NCI-H460 (cell line): ENCODE measurements at regions not wholly inside any gene's neighbourhood (a gene's known extent, or its start where the extent isn't known, plus 50 kb on each side); places are given as distances from the start of the nearest gene placed in this dataset.
"Not testable (repeated sequence)": the region's sequence is repeated elsewhere in the genome, so short reads cannot be mapped to it uniquely, and the experiment has no call there.

Experiments
- DNase-seq: peaks from one replicate; pipeline ENCODE4 v3.0.0-alpha.2; 2016; ENCODE audit warnings: low read depth; ENCODE audit errors: extremely low read depth

DNA sequence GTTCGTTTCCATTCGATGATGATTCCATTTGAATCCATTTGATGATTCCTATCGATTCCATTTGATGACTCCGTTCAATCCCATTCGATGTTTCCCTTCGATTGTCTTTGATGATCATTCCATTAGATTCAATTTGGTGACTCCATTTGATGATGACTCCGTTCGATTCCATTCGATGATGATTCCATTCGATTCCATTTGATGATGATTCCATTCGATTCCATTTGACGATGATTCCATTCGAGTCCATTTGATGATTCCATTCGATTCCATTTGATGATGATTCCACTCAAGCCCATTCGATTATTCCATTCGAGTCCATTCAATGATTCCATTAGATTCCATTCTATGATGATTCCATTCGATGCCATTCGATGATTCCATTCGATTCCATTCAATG, 2730.6 kb downstream of the RPIA start:
- DNase-seq: not testable (repeated sequence)

DNA sequence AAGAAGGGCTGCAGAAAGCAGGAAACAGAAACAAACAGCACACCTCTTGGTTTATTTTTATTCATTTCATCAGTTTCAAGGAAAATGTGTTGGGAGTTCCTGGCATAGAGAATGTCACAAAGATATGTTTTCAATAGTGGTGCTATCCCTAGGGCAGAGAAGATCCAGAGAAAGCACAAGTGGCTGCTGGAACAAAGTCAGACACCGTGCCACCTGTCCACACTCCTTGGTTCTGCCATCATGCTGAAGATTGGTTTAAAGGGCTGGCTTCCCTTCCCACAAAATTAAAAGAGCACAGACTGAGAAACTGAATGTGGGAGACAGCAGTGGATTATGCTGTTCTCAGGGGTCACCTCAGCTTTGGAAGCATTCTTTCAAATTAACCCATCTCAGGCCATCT, 2735.7 kb downstream of the RPIA start:
- not testable (repeated sequence) for DNase-seq

DNA sequence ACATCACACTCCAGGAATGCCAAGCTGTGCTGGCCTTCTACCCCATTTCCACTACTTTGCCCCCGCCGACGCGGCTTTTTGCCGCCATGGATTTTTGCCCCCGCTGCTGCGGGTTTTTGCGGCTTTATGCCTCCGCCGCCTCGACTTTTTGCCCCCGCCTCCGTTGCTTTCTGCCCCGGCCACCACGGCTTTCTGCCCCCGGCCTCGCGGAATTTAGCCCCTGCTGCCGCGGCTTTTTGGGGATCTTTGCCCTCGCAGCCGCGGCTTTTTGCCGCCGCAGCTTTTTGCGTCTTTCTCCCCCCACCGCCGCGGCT, 2750.4 kb downstream of the RPIA start:
- not testable (repeated sequence) for DNase-seq

DNA sequence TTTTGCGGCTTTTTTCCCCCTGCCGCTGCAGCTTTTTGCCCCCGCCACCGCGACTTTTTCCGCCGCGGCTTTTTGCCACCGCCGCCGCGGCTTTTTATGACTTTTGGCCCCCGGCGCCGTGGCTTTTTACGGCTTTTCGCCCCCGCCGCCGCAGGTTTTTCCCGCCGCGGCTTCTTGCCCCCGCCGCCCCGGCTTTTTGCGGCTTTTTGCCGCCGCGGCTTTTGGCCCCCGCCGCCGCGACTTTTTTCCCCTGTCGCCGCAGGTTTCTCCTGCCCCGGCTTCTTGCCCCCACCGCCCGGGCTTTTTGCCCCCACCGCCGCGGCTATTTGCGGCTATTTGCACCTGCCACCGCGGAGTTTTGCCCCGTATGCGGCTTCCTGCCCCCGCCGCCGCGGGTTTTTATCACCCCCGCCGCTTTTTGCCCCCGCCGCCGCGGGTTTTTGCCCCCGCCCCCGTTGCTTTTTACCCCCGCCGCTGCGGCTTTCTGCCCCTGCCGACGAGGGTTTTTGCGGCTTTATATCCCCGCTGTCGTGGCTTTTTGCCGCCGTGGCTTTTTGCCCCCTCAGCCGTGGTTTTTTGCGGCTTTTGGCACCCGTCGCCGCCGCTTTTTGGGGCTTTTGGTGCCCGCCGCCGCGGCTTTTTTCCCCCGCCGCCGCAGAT, 2750.9 kb downstream of the RPIA start:
- DNase-seq: no peak

DNA sequence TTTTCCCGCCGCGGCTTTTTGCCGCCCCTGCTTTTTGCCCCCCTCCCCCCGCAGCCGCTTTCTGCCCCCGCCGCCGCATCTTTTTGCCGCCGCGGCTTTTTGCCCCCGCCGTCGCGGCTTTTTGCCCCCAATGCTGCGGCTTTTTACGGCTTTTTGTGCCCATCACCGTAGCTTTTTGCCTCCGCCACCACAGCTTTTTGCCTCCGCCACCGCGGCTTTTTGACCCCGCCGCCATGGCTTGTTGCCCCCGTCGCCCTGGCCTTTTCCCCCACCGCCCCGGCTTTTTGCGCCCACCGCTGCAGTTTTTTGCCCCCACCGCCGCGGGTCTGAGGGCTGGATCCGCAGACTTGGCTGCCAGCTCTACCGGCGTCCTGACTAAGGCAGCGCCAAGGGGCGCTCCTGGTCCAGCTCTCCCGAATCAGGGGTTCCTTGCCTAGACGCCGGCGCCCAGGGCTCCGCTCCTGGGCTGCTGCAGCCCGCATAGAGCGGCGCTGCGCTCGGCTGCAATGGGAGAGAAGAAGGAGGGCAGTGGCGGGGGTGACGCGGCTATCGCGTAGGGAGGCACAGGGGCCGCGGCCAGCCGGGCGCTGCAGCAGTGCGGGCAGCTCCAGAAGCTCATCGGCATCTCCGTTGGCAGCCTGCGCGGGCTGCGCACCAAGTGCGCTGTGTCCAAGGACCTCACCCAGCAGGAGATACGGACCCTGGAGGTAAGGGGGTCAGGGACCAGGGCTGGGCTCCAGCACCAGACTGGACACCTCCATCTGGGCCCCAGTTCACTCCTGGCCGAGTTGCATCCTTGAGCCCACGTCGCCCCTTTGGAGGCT, 2751.6 kb downstream of the RPIA start:
- DNase-seq: not testable (repeated sequence)

DNA sequence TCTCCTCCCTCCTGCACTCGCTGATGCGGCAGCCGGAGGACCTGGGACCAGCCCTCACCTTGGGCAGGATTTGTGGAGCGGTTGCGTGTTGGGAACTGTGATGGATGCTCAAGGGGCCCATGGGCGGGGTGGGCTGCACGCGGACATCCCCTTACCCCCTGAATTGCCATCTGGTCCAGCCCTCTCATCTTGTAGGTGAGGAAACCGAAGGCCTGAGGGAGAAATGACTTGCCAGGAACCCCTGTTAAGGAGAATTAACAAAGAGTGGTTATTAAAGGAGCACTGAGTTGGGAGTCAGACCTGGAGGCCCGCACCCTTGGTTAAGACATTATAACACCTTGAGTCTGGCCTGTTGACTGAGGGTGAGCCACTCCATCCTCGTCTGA, 2752.2 kb downstream of the RPIA start:
- not testable (repeated sequence) for DNase-seq

DNA sequence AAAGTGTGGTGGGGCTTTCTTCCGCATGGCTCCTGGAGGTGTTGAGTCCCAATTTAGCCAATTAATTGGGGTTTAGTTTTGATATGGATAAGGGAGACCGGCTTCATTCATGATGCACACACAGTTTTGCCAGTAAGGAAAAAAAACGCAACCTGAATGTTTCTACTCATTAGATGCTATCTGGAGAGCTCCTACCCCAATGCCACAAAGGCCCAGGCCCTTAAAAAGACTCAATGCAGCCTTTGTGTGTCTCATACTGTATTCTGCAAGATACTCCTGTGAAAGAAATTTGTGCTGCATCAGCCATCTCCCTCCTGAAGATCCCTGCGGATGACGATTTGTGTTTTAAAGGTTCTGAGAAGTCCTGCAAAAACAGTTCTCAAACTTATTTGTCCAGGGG, 2754.2 kb downstream of the RPIA start:
- DNase-seq: not testable (repeated sequence)

DNA sequence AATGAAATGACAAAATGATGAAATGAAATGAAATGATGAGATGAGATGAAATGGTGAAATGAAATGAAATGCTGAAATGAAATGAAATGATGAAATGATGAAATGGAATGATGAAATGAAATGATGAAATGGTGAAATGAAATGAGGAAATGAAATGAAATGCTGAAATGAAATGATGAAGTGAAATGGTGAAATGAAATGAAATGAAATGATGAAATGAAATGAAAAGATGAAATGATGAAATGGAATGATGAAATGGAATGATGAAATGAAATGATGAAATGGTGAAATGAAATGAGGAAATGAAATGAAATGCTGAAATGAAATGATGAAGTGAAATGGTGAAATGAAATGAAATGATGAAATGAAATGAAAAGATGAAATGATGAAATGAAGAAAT, 2755.0 kb downstream of the RPIA start:
- DNase-seq: not testable (repeated sequence)

DNA sequence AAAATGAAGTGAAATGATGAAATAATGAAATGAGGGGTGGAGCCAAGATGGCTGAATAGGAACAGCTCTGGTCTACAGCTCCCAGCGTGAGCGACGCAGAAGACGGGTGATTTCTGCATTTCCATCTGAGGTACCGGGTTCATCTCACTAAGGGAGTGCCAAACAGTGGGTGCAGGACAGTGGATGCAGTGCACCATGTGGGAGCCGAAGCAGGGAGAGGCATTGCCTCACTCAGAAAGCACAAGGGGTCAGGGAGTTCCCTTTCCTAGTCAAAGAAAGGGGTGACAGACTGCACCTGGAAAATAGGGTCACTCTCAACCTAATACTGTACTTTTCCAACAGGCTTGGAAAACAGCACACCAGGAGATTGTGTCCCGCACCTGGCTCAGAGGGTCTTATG, 2755.4 kb downstream of the RPIA start:
- DNase-seq: not testable (repeated sequence)

DNA sequence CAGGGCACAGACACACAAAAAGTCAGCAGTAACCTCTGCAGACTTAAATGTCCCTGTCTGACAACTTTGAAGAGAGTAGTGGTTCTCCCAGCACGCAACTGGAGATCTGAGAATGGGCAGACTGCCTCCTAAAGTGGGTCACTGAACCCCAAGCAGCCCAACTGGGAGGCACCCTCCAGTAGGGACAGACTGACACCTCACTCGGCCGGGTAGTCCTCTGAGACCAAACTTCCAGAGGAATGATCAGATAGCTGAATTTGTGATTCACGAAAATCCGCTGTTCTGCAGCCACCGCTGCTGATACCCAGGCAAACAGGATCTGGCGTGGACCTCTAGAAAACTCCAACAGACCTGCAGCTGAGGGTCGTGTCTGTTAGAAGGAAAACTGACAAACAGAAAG, 2756.0 kb downstream of the RPIA start:
- not testable (repeated sequence) for DNase-seq

DNA sequence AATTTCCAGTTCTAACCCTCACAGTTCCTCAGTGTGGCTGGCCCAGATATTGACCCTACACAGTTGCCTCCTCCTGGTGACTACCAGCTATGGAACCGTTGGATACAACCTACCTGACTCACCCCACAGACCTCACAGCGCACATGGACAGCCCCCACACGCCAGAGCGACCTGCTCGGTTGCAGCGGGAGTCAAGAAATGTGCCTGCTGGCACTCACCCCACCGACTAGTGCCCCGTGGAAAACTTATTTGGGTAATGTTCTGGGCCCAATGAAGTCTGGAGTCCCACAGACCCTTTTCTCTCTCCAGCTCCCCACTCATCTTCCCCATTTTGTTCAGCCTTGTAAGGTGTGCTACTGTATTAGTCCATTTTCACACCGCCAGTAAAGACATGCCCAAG, 2770.8 kb downstream of the RPIA start:
- not testable (repeated sequence) for DNase-seq

DNA sequence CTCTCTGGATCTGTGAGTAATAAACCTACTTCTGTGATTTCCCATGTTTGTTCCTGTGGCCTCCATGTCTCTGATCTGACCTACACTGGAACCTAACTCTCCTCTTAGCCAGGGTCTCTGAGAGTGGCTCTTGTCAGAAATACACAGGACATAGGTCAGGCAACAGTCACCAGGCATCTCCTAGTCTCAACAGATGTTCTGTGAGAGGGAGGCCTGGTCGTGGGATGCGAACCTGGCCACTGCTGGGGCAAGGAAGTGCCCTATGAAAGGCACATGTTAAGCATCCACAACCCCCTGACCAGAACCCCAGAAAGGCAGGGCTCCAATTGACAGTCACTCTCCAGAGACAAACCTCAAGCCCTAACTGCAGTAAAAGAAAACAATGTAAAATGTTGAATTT, 2771.5 kb downstream of the RPIA start:
- not testable (repeated sequence) for DNase-seq

DNA sequence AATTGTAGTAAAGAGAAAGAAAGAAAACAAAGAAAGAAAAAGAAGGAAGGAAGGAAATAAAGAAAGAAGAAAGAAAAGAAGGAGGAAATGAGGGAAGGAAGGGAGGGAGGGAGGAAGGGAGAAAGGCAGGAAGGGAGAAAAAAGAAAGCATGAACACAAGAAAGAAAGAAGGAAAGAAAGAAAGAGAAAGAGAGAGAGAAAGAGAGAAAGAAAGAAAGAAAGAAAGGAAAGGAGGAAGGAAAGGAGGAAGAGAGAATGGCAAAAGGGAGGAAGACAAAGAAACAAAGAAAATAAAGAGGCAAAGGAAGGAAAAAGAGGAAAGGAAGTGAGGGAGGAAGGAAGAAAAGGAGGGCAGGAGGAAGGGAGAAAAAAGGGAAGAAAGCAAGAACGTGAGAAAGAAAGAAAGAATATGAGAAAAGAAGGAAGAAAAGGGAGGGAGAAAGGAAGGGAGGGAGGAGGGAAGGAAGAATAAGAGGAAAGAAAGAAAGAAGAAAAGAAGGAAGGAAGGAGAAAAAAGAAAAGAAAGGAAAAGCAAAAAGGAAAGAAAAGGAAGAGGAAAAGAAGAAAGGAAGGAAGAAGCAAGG, 2775.4 kb downstream of the RPIA start:
- not testable (repeated sequence) for DNase-seq

DNA sequence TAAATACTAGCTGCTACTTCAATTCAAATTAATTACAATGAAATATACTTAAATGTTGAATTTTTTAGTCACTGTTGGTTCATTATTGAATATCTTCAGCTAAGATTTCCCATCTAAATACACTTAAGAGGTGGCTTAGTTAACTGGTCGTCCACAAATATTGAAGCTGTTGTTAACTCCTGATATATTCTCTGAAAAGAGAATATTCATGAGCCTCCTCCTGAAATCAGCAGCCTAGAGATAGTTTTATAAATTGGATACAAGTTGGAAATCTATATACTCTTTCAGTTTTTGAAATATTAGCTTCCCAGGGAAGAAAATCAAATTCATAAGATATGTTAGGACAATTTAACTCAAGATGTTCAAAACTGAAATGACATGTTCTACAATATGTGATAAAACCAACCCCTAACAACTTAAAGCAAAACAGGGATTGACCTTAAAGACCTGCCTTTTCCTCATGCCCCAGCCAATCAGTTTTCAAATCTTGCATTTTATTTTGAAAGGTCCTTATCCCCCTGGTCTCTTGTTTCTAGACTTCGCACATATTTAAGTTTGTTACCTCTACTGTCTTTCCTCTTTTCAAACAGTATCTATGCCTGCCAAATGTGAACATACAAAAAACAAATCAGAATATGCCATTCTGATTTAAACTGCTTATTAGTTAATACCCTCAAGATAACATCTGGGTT, 2784.9 kb downstream of the RPIA start:
- DNase-seq: not testable (repeated sequence)

DNA sequence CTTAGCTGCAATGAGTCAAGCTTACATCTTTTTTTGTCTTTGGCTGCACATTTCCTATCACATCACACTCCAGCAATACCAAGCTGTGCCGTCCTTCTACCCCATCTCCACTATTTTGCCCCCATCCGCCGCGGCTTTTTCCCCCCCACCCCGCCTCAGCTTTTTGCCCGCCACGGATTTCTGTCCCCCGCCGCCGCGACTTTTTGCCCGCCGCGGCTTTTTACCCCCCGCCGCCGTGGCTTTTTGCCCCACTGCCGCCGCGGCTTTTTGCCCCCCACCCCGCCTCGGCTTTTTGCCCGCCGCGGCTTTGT, 2785.4 kb downstream of the RPIA start:
- DNase-seq: not testable (repeated sequence)

DNA sequence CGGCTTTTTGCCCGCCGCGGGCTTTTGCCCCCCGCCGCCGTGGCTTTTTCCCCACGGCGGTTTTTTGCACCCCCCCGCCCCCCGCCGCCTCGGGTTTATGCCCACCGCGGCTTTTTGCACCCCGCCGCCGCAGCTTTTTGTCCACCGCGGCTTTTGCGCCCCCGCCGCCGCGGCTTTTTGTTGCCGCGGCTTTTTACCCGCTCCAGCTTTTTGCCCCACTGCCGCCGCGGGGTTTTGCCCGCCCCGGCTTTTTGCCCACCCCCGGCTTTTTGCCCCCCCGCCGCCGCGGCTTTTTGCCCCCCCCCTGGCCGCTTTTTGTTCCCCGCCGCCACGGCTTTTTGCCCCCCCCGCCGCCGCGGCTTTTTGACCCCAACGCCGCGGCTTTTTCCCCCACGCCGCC, 2785.8 kb downstream of the RPIA start:
- not testable (repeated sequence) for DNase-seq

DNA sequence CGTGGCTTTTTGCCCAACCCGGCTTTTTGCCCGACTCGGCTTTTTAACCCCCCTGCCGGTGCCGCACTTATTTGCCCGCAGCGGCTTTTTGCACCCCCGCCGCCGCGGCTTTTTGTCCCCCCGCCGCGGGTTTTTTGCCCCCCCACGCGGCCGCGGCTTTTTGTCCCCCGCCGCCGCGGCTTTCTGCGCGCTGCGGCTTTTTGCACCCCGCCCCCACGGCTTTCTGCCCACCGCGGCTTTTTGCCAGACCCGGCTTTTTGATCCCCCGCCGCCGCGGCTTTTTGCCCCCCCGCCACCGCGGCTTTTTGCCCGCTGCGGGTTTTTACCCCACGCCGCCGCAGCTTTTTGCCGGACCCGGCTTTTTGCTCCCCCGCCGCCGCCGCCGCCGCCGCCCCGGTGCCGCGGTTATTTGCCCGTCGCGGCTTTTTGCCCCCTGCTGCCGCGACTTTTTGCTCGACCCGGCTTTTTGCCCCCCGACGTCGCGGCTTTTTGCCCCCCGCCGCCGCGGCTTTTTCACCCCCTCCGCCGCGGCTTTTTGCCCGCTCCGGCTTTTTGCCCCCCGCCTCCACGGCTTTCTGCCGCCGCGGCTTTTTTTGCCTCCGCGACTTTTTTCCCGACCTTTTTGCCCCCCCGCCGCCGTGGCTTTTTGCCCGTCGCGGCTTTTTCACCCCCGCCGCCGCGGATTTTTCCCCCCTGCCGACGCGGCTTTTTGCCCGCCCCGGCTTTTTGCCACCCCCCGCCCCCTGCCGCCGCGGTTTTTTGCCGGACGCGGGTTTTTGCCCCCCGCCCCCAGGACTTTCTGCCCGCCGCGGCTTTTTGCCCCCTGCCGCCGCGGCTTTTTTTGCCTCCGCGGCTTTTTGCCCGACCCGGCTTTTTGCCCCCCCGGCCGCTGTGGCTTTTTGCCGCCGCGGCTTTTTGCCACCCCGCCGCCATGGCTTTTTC, 2786.5 kb downstream of the RPIA start:
- no peak for DNase-seq

DNA sequence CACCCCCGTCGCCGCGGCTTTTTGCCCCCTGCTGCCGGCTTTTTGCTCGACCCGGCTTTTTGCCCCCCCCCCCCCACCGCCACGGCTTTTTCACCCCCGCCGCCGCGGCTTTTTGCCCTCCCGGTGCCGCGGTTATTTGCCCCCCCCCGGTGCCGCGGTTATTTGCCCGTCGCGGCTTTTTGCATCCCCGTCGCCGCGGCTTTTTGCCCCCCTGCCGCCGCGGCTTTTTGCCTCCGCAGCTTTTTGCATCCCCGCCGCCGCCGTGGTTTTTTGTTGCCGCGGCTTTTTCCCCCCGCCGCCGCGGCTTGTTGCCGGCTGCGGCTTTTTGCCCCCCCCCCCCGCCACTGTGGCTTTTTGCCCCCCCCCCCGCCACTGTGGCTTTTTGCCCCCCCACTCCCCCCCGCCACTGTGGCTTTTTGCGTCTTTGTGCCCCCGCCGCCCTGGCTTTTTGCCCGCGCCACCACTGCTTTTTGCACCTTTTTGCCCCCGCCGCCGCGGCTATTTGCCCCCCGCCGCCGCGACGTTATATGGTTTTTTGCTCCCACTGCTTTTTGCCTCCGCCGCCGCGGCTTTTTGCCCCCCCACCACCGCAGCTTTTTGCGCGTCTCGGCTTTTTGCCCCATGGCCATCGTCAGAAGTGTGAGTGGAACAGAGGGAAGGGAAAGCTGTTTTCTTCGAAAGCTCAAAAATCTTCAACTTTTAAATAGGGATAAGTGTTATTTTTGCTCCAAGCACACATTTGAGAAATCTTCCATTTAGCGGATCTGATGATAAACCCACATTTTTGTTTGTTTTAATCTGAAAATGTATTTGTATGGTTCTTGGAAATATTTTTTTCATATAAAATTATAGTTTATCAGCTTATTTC, 2787.6 kb downstream of the RPIA start:
- DNase-seq: not testable (repeated sequence)

DNA sequence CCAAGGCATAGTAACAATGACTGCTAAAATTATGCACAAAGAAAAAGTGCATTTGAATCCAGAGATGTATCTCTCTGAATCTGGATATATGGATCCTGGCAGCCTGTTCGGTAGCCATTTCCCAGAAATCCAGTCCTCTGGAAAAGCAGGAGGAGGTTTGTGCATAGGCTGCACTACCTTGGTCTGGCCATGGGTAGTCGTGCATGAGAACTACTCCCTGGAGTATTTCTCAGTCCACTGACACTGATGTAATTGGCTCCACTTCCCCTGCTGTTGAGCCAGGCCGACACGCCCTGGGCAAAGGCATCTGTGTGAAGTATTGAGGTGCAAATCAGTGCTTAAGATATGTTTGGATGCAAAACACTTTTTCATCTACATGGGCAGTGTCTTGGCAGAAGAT, 2793.8 kb downstream of the RPIA start:
- not testable (repeated sequence) for DNase-seq
